Heart right ventricle (tissue), 16 donors: ENCODE measurements at regions not wholly inside any gene's neighbourhood (a gene's known extent, or its start where the extent isn't known, plus 50 kb on each side); places are given as distances from the start of the nearest gene placed in this dataset.

Experiments used
- ATAC-seq, 8 donors: fragments of 200-7000 bp; cut with Tn5 transposase; one replicate each; pipeline ENCODE4 v1.9.1; 2020; ENCODE audit warnings: mild to moderate bottlenecking in 8 of 8, moderate library complexity in 8 of 8, moderate number of reproducible peaks in 1 of 8
- DNase-seq, 2 donors: peaks; one replicate each; pipeline ENCODE4 v3.0.0-alpha.2; 2020
- H3K27ac ChIP-seq, 10 donors: fragments of 200-600 bp; sonication (generic) in 2 of 10; one replicate each; pipeline versions ENCODE4 v1.5.0 to v1.8.0; 2020 to 2022; ENCODE audit warnings: mild to moderate bottlenecking in 3 of 10
- H3K27me3 ChIP-seq, 7 donors: fragments of 200-600 bp; one replicate each; pipeline ENCODE4 v1.8.0; 2021 to 2022; ENCODE audit warnings: mild to moderate bottlenecking in 2 of 7
- H3K36me3 ChIP-seq, 9 donors: fragments of 200-600 bp; sonication (generic) in 1 of 9; one replicate each; pipeline versions ENCODE4 v1.5.0 to v1.8.0; 2020 to 2022; ENCODE audit warnings: mild to moderate bottlenecking in 2 of 9
- H3K4me1 ChIP-seq, 9 donors: fragments of 200-600 bp; sonication (generic) in 1 of 9; one replicate each; pipeline versions ENCODE4 v1.5.0 to v1.8.0; 2020 to 2022; ENCODE audit warnings: mild to moderate bottlenecking in 4 of 9
- H3K4me3 ChIP-seq, 10 donors: fragments of 200-600 bp; sonication (generic) in 2 of 10; one replicate each; pipeline versions ENCODE4 v1.5.0 to v1.8.0; 2020 to 2022; ENCODE audit warnings: mild to moderate bottlenecking in 7 of 10, moderate library complexity in 2 of 10
- H3K9me3 ChIP-seq, 11 donors: fragments of 200-600 bp in 10 of 11; sonication (generic) in 2 of 11; one replicate each; pipeline versions ENCODE4 v1.5.0 to v1.8.0; 2013 to 2022; ENCODE audit warnings: mild to moderate bottlenecking in 2 of 11, control low read depth in 1 of 11, moderate library complexity in 1 of 11
- CTCF ChIP-seq, 9 donors: fragments of 200-600 bp; sonication (generic) in 2 of 9; IDR thresholded peaks; one replicate each; pipeline versions ENCODE4 v1.5.0 to v1.8.0; 2021 to 2022; ENCODE audit warnings: antibody characterized with exemption in 9 of 9, mild to moderate bottlenecking in 5 of 9, moderate library complexity in 1 of 9
- WGBS, 2 donors: extraction: QIAGEN DNeasy Blood & Tissue Kit; methylation state at CpG; one replicate each; pipeline ENCODE4 v1.1.7; 2013; ENCODE audit warnings: inconsistent platforms in 1 of 2; 5-methylcytosine and 5-hydroxymethylcytosine counted together
- intact Hi-C, 10 donors: fragments of 100-400 bp; cut with DNase I; formaldehyde crosslinking; loops; one replicate each; pipeline versions ENCODE4 v1.11.1 to v1.14.2; 2022
- donor health status: Arrhythmogenic right ventricular cardiomyopathy.
- donor health status: ischemic (EF 13 %, LVEDD 7.1; RV severe dilation, severe dysfunction).
- donor health status: healthy with polysubstance abuse.
- donor health status: DM: no; HTN: yes; CAD: no.
- donor health status: DM: no; HTN: no; CAD: no.
- donor health status: ischemic (EF 25% LVEDD 6.9; RV normal size, moderate dysfunction).
- donor health status: ischemic (EF 25% LVEDD 5.7; RV mildly dilated, moderate dysfunction).
- donor health status: healthy.
- donor health status: DM: yes; HTN: yes; CAD: no.
- donor health status: Ischemic cardiomyopathy.
- donor health status: ischemic (EF 35%, LVEDD 5.7; RV mildly dilated, moderate dysfunction).
- donor health status: nonischemic (EF 11% LVEDD 7.7; RV severe dilation, severe dysfunction).
- donor health status: DM: yes; HTN: yes; CAD: no.
- donor health status: PGD.
- donor health status: ischemic (EF 29% LVEDD 5.4; RV normal size, mild dysfunction).
- donor health status: nonischemic (EF 23%, LVEDD 6.1; RV moderate dilation, normal function).

GRCh38 chr1:57868908-57869307 lies 445.0 kb upstream of the DAB1 start:
- no peak for ATAC-seq
- 68 to 77% methylated on average over 1 of the region's 1 CpG for WGBS, 2 donors

DNA sequence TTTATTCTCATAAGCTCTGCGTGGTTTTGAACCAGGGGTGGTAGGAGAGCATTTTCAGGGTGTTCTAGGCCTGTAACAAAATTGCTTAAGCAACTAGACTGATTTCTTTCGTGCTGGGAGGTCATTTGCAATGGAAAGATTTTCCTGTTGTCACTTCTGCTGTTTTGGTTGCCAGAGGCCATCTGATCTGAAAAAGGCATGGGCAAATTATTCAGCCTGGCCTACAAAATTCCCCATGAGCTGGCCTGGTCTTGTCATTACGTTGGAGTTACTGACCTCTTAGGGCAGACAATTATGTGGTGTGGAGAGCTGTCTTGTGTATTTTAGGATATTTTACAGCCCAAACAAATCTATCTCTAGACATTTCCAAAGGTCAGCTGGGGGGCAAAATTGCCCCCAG lies 444.4 kb upstream of the DAB1 start:
- H3K4me1 ChIP-seq, result no peaks in the 10 kb centered on the region
- H3K36me3 ChIP-seq, result no peaks in the 10 kb centered on the region
- intact Hi-C loops, result no loop called here
- H3K4me3 ChIP-seq, result no peak overlapping the region
- H3K9me3 ChIP-seq, result no peaks in the 10 kb centered on the region
- no peak overlapping the region for H3K27ac ChIP-seq
- ATAC-seq, result no peak
- 68 to 77% methylated on average over 3 of the region's 3 CpGs for WGBS, 2 donors
- TF ChIP-seq CTCF (IDR thresholded peaks at IDR 0.05), result no peak
- no peak for DNase-seq
- no peaks in the 10 kb centered on the region for H3K27me3 ChIP-seq

More at GRCh38 chr1:57868908-57869307, 445.0 kb upstream of the DAB1 start:
- no peaks in the 10 kb centered on the region for H3K27me3 ChIP-seq
- no peaks in the 10 kb centered on the region for H3K36me3 ChIP-seq
- TF ChIP-seq CTCF (IDR thresholded peaks at IDR 0.05), result no peak
- intact Hi-C loops, result no loop called here
- no peak overlapping the region for H3K4me3 ChIP-seq
- H3K27ac ChIP-seq, result no peak overlapping the region
- H3K4me1 ChIP-seq, result no peaks in the 10 kb centered on the region
- H3K9me3 ChIP-seq, result no peaks in the 10 kb centered on the region
- no peak for DNase-seq

- DNase-seq (no peak), ATAC-seq (no peak)
- Histone ChIP-seq H3K9me3 (no peaks in the 10 kb centered on the region), H3K36me3 (no peaks in the 10 kb centered on the region), H3K4me3 (no peak overlapping the region), H3K27me3 (no peaks in the 10 kb centered on the region), H3K27ac (no peak overlapping the region), H3K4me1 (no peaks in the 10 kb centered on the region)
- no peak for TF ChIP-seq CTCF (IDR thresholded peaks at IDR 0.05)
- intact Hi-C loops, result no loop called here
- WGBS, 2 donors, result 81 to 85% methylated on average over 8 of the region's 8 CpGs
Measured at GRCh38 chr1:57866998-57867397, 443.1 kb upstream of the DAB1 start.

DNA sequence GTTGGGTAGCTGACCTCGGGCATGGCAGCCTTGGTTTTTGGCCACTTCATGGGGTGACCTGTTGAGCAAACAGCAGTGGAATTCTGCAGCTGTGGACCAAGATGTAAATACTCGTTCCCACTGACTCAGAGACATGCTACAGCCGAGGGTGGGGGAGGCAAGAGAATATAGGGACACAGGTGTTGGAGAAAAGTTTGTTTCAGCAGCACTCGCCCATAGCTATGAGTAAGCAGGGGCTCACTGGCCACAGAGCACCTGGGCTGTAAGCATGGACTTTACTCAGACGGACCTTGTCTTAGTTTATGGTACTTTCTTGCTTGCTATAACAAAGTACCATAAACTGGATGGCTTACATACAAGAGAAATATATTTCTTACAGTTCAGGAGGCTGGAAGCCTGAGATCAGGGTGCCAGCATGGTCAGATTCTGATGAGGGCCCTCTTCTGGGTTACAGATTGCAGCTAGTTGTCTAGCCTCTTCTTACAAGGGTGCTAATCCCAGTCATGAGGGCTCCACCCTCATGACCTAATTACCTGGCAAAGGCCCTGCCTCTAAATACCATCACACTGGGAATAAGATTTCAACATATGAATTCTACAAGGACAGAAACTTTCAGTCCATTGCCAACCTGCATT lies 437.2 kb upstream of the DAB1 start:
- TF ChIP-seq CTCF (IDR thresholded peaks at IDR 0.05), result no peak
- no peak overlapping the region for H3K4me3 ChIP-seq
- ATAC-seq (no peak), DNase-seq (no peak)
- 70 to 84% methylated on average over 5 of the region's 5 CpGs for WGBS, 2 donors
- no peak overlapping the region for H3K27ac ChIP-seq
- H3K36me3 ChIP-seq, result no peaks in the 10 kb centered on the region
- intact Hi-C loops, result no loop called here
- H3K4me1 ChIP-seq, result no peaks in the 10 kb centered on the region
- H3K27me3 ChIP-seq, result no peaks in the 10 kb centered on the region
- no peaks in the 10 kb centered on the region for H3K9me3 ChIP-seq
